Tibial artery (tissue), 4 donors: ENCODE measurements at regions not wholly inside any gene's neighbourhood (a gene's known extent, or its start where the extent isn't known, plus 50 kb on each side); places are given as distances from the start of the nearest gene placed in this dataset.
A peak's percentile ranks its signal among the peaks of the same experiment; 100 is the strongest.

Source experiments
- DNase-seq, 2 donors: peaks; one replicate each; pipeline ENCODE4 v3.0.0-alpha.2; 2019
- H3K27ac ChIP-seq, 2 donors: fragments of 200-600 bp; sonication (generic) in 1 of 2; 1 replicate in 1 of 2; 2 replicates in 1 of 2; pipeline ENCODE4 v1.5.1; 2018 to 2019; ENCODE audit warnings: mild to moderate bottlenecking in 1 of 2
- H3K27me3 ChIP-seq, 2 donors: fragments of 200-600 bp; sonication (generic) in 1 of 2; one replicate each; pipeline versions ENCODE4 v1.5.1 to v1.6.0; 2016 to 2019
- H3K36me3 ChIP-seq, 3 donors: fragments of 200-600 bp; sonication (generic) in 2 of 3; one replicate each; pipeline ENCODE4 v1.5.1; 2016 to 2019; ENCODE audit warnings: mild to moderate bottlenecking in 2 of 3
- H3K4me1 ChIP-seq, 4 donors: fragments of 200-600 bp; sonication (generic) in 2 of 4; 1 replicate in 3 of 4; 2 replicates in 1 of 4; pipeline ENCODE4 v1.5.1; 2016 to 2019
- H3K4me3 ChIP-seq, 2 donors: fragments of 200-600 bp; sonication (generic) in 1 of 2; 1 replicate in 1 of 2; 2 replicates in 1 of 2; pipeline ENCODE4 v1.5.1; 2018 to 2019; ENCODE audit warnings: mild to moderate bottlenecking in 2 of 2
- H3K9me3 ChIP-seq, 3 donors: fragments of 200-600 bp; sonication (generic) in 1 of 3; one replicate each; pipeline ENCODE4 v1.5.1; 2016 to 2019
- intact Hi-C: fragments of 100-400 bp; cut with DNase I; formaldehyde crosslinking; loops from one replicate; pipeline ENCODE4 v1.15.0; 2023; ENCODE audit warnings: low total_unique reads
- TF ChIP-seq, protein P1 (sequence below), 2 experiments: fragments of 200-600 bp in 1 of 2; fragments of 450-650 bp in 1 of 2; IDR thresholded peaks; one replicate each; pipeline ENCODE4 v1.5.1; 2017 to 2019; ENCODE audit warnings: antibody characterized with exemption in 2 of 2, mild to moderate bottlenecking in 1 of 2, moderate library complexity in 1 of 2

DNA sequence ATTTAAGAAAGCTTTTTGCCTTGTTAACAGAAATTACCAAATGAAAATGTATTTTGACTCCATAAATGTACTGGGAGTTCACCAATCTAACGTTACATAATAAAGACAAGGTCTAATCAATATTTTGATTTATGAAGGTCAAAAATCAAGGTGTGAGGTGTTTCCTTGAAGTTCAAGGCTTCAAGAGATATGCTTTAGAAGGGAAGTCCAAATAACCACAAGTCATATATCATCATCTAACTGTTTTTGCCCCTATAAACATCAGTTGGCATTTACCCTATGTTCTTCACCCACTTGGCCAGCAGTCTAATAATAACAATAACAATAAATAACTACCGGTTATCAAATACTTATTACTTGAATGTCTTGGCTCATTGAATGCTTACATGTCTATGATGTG is 196.1 kb upstream of the ID2 start:
- intact Hi-C loops: no loop called here
- Histone ChIP-seq H3K4me3 (no peak overlapping the region), H3K9me3 (no peaks in the 10 kb centered on the region), H3K27me3 (no peaks in the 10 kb centered on the region), H3K4me1 (peaks cover 0 to 6% (median 0%) of the 10 kb centered on the region in 4 donors), H3K36me3 (no peaks in the 10 kb centered on the region), H3K27ac (no peak overlapping the region)
- TF ChIP-seq, protein P1, sequence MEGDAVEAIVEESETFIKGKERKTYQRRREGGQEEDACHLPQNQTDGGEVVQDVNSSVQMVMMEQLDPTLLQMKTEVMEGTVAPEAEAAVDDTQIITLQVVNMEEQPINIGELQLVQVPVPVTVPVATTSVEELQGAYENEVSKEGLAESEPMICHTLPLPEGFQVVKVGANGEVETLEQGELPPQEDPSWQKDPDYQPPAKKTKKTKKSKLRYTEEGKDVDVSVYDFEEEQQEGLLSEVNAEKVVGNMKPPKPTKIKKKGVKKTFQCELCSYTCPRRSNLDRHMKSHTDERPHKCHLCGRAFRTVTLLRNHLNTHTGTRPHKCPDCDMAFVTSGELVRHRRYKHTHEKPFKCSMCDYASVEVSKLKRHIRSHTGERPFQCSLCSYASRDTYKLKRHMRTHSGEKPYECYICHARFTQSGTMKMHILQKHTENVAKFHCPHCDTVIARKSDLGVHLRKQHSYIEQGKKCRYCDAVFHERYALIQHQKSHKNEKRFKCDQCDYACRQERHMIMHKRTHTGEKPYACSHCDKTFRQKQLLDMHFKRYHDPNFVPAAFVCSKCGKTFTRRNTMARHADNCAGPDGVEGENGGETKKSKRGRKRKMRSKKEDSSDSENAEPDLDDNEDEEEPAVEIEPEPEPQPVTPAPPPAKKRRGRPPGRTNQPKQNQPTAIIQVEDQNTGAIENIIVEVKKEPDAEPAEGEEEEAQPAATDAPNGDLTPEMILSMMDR (IDR thresholded peaks at IDR 0.05): no peak
- DNase-seq: no peak

DNA sequence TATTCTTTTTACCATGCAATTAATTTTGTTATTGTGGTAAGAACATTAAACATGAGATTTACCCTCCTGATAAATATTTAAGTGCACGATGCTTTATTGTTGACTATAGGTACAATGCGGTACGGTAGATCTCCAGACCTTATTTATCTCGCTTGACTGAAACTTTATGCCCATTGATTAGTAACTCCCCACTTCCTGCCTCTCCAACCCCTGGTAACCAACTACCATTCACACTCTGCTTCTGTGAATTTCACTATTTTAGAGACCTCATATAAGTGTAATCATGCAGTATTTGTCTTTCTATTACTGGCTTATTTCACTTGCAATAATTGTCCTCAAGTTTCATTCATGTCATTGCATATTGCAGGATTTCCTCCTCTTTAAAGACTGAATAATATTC is 195.7 kb upstream of the ID2 start:
- no peak overlapping the region for H3K4me3 ChIP-seq
- H3K36me3 ChIP-seq: no peaks in the 10 kb centered on the region
- H3K9me3 ChIP-seq: no peaks in the 10 kb centered on the region
- H3K27me3 ChIP-seq: no peaks in the 10 kb centered on the region
- intact Hi-C loops: no loop called here
- H3K4me1 ChIP-seq: peaks cover 0 to 6% (median 0%) of the 10 kb centered on the region in 4 donors
- no peak for DNase-seq
- H3K27ac ChIP-seq: no peak overlapping the region
- TF ChIP-seq, protein P1 (IDR thresholded peaks at IDR 0.05): no peak

DNA sequence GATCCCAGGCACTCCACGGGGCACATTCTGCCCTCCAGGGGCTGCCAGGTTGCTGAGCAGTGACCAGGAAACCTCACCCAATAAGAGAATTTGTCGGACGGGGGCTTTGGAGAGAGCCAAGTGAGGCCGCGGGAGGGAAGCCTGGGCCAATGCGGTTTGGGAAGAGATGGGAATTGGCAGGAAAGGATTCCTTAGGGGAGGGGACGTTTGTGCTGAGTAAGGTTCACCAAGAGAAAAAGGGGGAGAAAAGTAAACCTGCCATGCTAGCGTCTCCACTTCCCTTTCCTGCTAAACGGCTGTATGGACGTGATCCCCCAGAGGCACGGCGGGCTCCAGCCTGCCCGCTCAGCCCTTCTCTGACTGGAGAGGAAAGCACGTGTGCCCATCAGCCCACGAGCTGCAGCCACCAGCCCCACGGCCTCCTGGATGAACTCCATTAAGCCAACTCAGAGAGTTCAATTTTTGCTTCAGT is 194.4 kb upstream of the ID2 start:
- peaks cover 0 to 6% (median 0%) of the 10 kb centered on the region in 4 donors for H3K4me1 ChIP-seq
- no peaks in the 10 kb centered on the region for H3K27me3 ChIP-seq
- H3K4me3 ChIP-seq: no peak overlapping the region
- H3K9me3 ChIP-seq: no peaks in the 10 kb centered on the region
- H3K27ac ChIP-seq: no peak overlapping the region
- TF ChIP-seq, protein P1 (IDR thresholded peaks at IDR 0.05): no peak
- H3K36me3 ChIP-seq: no peaks in the 10 kb centered on the region
- DNase-seq: peak in 1 of 2 donors; percentile 63
- intact Hi-C loops: no loop called here

DNA sequence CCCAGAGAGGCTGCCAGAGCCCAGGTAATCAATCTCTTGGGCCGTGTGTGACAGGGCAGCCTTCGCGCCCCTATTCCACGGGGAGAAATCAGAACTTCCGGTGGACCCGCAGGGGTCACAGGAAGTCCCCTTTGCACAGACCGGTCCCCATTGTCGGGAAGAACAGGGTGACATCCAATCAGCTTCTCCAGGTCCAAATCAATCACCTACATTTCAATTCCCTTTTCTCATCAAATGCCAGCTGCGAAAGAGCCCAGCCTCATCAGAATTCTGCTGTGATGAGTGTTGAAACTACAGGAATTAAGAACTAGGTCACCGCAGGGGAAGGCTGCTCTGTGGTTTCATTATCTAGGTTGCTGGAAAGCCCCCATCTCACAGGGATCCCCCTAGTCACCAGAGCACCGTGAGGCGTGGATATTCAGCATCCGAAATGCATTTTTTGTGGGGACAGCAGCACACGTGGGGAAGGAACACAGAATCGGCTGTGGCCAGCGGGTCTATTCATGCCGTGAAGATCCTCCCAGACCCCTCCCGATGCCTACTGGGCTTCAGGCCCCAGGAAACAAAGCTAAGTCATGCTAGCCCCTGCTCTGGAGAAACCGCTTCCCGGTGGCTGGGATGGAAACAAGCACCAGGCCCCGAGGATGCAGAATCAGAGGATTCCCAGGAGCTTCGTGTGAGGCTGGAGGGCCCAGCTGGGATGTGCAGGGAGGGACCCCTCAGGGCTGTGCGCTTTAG is 193.7 kb upstream of the ID2 start:
- peak in 1 of 2 donors; percentile 31 for DNase-seq
- H3K27me3 ChIP-seq: no peaks in the 10 kb centered on the region
- no peak overlapping the region for H3K27ac ChIP-seq
- H3K9me3 ChIP-seq: no peaks in the 10 kb centered on the region
- TF ChIP-seq, protein P1 (IDR thresholded peaks at IDR 0.05): no peak
- H3K4me1 ChIP-seq: peaks cover 0 to 6% (median 0%) of the 10 kb centered on the region in 4 donors
- intact Hi-C loops: no loop called here
- H3K4me3 ChIP-seq: no peak overlapping the region
- H3K36me3 ChIP-seq: no peaks in the 10 kb centered on the region

DNA sequence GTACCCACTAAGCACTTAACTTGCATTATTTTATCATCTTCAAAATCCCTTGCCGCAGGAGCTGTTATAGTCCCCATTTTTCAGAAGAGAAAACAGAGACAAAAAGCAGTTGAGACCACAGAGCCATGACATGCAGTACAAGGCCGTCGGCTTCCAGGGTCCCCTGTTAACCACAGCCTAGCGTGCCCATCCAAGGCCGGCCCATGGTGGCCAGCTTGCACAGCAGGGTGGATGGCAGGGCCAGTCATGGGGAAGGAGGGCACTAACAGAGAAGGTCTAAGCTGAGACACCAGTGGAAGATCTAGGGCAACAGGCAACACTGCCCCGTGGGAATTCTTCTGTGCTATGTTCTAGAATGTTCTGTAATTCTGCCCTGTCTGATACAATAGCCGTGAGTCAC is 192.6 kb upstream of the ID2 start:
- Histone ChIP-seq H3K9me3 (no peaks in the 10 kb centered on the region), H3K4me3 (no peak overlapping the region), H3K36me3 (no peaks in the 10 kb centered on the region), H3K27ac (no peak overlapping the region), H3K27me3 (no peaks in the 10 kb centered on the region), H3K4me1 (peaks cover 0 to 6% (median 0%) of the 10 kb centered on the region in 4 donors)
- intact Hi-C loops: no loop called here
- DNase-seq: peak in 1 of 2 donors; percentile 61
- TF ChIP-seq, protein P1 (IDR thresholded peaks at IDR 0.05): no peak
